ENCODE measurements at regions not wholly inside any gene's neighbourhood (a gene's known extent, or its start where the extent isn't known, plus 50 kb on each side); places are given as distances from the start of the nearest gene placed in this dataset.

DNA sequence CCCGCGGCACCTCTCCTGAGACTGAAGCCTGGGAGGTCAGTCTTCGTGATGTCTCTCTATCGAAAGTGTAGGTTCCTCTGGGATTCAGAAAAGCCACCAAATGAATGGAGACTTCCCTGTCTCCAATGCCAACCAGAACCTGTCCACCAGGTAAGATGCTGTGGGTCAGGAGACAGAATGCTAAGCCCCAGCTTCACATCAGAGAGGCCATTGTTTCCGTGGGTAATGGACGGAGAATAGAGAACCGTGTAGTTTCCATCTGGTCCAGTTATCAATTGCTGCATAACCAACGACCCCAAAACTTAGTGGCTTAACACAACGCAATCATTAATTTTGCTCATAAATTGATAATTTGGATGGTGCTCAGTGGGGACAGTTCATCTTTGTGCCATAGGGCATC, 93.5 kb downstream of the DDX1 start:
- no peak for TF ChIP-seq POLR2AphosphoS5 (IDR thresholded peaks at IDR 0.05; ENCODE audit: low read depth, low read length)
- TF ChIP-seq, protein P1, sequence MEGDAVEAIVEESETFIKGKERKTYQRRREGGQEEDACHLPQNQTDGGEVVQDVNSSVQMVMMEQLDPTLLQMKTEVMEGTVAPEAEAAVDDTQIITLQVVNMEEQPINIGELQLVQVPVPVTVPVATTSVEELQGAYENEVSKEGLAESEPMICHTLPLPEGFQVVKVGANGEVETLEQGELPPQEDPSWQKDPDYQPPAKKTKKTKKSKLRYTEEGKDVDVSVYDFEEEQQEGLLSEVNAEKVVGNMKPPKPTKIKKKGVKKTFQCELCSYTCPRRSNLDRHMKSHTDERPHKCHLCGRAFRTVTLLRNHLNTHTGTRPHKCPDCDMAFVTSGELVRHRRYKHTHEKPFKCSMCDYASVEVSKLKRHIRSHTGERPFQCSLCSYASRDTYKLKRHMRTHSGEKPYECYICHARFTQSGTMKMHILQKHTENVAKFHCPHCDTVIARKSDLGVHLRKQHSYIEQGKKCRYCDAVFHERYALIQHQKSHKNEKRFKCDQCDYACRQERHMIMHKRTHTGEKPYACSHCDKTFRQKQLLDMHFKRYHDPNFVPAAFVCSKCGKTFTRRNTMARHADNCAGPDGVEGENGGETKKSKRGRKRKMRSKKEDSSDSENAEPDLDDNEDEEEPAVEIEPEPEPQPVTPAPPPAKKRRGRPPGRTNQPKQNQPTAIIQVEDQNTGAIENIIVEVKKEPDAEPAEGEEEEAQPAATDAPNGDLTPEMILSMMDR (IDR thresholded peaks at IDR 0.05; ENCODE audit: control extremely low read depth in 1 of 3, insufficient read depth in 1 of 3, low read depth in 1 of 3, low read length in 3 of 3), result no peak
- no peak for TF ChIP-seq EZH2 (IDR thresholded peaks at IDR 0.05; ENCODE audit: low read depth, low read length, severe bottlenecking)
- no peak for TF ChIP-seq SIN3A (conservative IDR thresholded peaks at IDR 0.05 in 1 of 2, IDR thresholded peaks at IDR 0.05 in 1 of 2; ENCODE audit: low read depth in 1 of 2, low read length in 2 of 2)
- TF ChIP-seq POU5F1 (IDR thresholded peaks at IDR 0.05; ENCODE audit: low read depth, low read length), result no peak
- TF ChIP-seq CHD2 (IDR thresholded peaks at IDR 0.05; ENCODE audit: low read length), result no peak
- TF ChIP-seq TAF1 (IDR thresholded peaks at IDR 0.05; ENCODE audit: low read depth, low read length), result no peak
